ENCODE measurements at regions not wholly inside any gene's neighbourhood (a gene's known extent, or its start where the extent isn't known, plus 50 kb on each side); places are given as distances from the start of the nearest gene placed in this dataset.
"Not testable (repeated sequence)": the region's sequence is repeated elsewhere in the genome, so short reads cannot be mapped to it uniquely, and the experiment has no call there.

DNA sequence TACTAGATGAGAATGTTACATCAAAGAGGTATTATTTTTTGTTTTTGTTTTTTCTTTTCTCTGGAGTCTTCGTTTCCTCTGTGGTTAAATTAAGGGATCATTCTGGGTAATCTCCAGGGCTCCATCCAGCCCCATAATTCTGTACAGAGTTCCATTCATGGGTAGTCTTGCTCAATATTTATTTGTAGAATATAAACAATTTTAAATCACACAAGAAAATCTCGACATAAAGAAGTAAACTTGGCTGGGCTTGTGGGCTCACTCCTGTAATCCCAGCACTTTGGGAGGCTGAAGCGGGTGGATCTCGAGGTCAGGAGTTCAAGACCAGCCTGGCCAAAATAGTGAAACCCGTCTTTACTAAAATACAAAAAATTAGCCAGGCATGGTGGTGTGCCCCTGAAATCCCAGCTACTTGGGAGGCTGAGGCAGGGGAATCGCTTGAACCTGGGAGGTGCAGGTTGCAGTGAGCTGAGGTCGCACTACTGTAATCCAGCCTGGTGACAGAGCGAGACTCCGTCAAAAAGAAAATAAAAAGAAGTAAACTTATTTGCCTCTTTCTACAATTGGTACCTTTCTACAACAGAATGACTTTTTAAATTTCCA, 166.8 kb upstream of the TGFBR2 start:
- DNase-seq (no peak), ATAC-seq (no peak)

DNA sequence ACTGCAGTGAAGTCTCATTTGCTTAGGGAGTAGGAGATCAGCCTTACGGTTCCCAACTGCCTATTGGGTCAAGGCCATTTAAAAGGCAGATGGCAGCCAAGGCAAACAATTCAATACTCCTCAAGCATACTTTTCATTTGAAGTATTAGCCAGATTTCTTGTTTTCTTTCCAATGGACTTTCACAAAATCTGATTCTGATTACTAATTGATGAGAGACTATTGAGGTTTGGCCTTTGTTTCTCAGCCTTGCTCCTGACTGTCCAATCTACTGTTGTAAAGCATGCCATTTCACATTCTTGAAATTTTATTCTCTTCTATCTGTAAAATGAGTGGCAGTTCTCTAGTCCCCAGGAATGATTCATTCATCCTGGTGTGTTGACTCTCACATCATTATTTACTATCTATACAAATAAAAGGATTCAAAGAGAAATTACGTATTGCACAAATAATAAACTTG, 166.2 kb upstream of the TGFBR2 start:
- no peak for ATAC-seq
- no peak for DNase-seq

DNA sequence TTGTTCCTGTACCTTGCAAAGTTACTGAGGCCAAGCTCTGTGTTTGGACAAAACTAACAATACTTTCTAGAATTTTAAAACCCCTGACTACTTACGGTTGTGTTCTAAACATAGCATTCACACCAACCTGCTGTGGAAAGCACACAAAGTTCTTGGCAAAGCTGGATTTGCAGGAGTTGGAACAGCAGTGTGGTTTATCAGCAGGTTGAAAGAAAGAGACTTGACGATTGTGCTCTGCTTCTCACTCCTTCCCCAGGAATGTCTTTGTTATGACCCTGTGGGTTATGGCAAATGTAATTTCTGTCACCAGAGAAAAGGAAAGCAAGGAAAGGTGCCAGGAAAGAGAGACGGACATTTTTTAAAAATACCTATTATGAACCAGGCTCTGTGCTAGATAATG, 165.5 kb upstream of the TGFBR2 start:
- ATAC-seq (no peak), DNase-seq (no peak)

DNA sequence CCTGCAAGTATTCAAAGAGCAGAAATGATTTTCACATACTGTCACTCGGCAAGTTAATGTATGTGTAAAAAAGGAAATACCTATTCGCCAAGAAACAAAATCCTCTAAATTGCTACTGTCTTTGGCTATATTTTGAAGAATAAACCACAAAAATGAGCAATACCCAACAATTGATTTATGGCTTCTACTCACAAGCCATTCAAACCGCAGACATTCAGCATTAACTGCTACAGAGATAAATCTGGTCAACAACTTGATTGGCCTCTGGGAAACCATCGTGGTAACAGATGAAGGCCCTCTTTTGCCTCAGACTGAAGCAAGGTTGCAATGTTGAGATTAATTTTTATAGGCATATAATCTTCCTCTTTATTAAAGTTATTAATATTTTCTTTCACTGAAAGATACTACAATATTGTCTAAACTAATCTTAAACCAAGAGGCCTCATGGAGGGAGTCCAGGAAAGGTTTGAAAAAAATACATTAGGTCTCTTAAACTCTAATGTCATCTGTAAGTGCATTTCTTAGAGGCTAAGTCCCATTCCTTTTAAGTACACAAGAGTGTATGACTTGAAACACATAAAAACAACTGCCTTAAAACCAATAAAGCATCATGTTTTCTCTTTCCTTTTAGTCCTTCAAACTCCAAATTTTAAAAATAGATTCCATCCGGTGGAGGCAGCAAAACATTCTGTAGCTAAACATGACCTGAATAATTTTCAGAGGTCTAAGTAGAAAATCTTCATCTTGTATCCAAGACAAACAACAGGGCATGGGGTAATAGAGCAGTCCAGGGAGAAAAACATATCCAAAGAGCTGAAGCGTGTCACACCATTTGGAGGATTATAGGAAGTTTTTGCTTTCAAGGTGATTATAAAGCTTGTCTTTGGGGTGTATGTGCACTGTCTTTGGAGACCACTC, 162.4 kb upstream of the TGFBR2 start:
- ATAC-seq: no peak
- no peak for DNase-seq

DNA sequence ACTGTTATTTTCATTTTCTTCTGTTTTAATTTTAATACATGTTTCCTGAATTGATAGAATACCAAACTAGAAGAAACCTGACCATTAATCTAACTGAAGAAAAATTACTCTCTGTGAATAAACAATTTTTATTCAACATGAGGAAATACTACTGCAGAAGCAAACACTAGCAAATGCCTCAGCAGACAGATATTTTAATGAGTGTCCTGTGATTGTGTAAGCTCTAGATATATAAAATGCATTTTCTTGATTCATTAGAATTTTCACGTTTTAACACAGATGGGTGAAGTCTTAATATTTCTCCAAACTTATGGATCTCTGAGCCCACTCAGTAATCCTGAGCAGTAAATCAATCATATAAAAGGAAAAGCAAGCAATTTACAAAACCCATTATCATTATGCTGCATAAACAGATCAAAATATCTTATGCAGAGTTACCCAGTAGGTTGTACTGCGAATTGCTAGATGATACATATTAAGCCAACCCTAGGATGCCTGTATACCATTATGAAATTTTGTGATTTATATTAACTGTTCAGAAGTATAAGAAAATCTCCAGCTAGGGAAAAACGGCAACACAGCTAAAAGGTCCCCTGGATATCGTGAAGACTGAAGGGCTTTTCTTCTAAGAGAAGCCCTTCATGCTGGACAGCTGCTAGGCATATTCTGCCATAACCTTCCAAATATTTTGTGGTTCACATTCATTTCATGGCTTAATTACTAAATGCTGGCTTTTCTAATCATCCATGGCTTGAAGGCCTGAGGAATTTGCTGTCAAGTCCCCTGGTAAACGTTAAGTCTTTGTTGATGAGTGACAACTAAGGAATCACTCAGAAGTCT, 157.7 kb upstream of the TGFBR2 start:
- ATAC-seq (no peak), DNase-seq (no peak)

DNA sequence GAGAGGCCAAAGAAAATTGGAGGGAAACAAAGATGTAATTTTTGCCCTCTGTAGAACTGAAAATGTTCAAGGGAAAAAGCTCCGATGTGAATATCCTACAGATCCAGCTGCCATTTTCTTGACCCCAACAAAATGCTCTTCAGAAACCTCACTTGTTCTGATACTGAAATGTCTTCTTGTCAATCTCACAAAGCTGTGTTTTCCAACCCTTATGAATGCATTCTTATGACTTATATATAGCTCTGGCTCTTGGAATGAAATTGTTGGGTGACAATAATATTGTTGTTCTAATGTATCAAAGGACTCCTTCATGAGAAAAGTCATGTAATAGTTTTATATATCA, 157.1 kb upstream of the TGFBR2 start:
- DNase-seq (no peak), ATAC-seq (no peak)

DNA sequence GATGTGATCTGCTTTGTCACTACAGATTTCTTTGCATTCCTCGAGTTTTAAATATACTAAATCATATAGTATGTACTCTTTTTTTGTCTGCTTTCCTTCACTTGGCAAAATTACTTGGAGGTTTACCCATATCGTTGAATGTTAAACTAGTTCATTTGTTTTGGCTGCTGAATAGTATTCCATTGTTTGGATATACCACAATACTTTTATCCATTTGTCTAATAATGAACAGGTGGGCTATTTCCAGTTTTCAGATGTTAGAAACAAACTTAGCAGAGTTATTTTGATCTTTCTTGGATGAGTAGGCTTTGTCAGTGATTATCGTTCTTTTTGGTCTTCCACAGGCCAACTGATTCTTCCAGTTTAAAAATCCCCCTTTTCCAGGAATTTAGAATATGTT, 154.0 kb upstream of the TGFBR2 start:
- no peak for ATAC-seq

DNA sequence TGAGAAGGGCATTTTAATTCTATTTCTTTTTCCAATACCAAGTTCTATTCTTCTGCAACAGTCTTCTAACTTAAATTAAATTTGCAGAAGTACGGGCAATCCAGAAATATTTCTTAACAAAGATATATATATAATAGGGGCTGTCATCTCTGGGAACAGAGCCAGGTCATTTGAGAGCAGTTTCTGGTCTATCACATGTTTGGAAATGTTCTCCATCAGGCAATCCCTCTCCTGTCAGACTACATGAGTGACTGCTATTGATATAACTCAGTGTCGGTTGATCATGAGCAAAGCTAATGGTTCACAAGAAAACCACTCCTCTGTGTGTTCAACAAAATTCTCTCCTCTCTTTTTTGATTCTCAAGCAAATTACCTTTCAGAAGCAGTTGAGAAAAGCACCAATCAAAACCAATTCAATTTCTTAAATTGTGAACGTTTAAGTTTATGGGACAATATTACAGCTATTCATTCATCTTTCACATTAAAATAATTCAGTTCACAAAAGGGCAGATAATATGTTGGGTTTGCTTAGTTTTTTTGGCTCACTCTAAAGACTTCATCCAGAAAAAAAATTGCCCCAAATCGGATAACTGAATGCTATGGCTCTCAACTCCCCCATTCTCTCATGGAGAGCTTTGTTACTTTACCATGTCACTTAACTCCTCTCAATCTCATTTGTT, 152.9 kb upstream of the TGFBR2 start:
- DNase-seq: no peak
- no peak for ATAC-seq

More for the DNA sequence above, 154.0 kb upstream of the TGFBR2 start:
- DNase-seq: no peak

DNA sequence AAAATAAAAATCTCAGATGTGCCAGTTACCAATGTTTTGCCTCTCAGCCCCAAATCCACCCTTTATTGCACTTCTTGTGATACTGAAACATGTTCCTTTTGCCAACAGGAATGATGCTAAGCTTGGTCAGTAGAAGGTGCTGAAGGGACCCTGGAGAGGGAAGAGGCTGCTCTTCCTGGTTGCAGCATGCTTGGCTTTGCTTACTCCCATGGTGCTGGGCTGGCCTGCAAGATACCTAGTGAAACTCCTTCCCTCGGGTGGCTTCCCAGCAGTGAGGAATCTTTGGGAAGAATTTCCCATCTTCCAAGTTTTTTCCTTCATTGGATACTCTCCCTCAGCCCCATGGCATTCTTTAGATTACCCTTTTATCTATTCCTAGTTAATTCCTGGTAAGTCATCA, 151.8 kb upstream of the TGFBR2 start:
- ATAC-seq: no peak
- no peak for DNase-seq

DNA sequence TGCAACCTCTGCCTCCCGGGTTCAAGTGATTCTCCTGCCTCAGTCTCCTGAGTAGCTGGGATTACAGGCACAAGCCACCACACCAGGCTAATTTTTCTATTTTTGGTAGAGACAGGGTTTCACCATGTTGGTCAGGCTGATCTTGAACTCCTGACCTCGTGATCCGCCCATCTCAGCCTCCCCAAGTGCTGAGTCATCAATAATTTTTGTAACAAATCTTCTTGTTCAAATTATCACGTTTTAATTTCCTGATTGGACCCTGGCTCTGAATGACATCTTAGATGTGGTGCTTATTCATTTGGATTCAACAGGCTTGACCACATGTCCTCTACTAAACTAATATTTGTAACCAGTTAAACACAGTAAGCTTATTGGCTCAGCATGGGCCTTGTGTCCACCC, 151.3 kb upstream of the TGFBR2 start:
- DNase-seq, ATAC-seq: not testable (repeated sequence)

DNA sequence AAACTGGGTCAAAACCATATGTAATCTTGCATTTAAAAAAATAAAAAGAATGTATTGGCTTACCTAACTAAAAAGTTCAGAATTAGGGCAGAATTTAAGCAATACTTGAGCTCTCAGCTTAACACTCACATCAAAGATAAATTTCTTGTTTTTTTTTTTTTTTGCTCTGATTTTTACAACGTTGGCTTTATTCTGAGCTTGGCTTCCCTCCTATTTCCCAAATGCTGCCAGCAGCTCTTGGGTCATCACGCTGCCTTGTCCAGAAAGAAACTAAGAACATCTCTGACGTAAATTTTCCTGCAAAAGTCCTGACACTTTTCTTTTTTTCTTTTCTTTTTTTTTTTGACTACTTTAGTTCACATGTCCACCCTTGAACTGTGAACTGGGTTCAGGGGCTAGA, 150.6 kb upstream of the TGFBR2 start:
- no peak for ATAC-seq
- no peak for DNase-seq

DNA sequence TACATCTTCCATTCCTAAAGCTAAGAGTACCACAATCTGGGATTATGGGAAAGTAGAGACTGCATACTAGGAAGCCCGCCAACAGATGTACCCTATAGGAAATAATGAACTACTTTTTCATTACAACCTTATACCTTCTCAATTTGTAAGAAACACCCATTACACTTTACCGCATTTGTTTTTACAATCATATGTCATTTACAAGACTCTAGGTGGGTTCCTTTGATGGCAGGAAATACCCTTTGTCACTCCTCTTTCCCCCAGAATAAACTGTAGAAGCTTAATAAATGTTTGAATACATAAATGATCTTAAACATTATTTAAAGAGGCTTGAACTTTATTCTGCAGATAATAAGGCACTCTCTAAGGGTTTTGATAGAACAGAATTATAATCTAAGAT, 150.1 kb upstream of the TGFBR2 start:
- no peak for ATAC-seq

DNA sequence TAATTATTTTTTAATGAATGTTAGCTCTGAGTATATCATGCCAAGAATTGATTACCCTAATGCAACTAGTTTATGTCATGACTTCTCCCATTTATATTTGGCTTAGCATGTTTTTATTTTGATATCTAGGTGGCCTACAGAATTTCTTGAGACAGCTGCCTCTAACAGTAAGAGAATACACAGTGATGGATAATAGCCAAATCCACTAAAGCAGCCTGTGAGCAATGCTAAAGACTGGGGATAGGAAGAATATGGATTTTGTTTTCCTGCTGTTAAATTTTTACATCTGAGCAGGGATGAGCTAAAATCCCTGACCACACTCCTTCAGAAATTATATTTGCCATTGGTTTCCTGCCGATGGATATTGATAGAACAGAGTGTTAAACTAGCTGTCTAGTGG, 149.3 kb upstream of the TGFBR2 start:
- DNase-seq: no peak

More for the DNA sequence above, 150.1 kb upstream of the TGFBR2 start:
- no peak for DNase-seq

DNA sequence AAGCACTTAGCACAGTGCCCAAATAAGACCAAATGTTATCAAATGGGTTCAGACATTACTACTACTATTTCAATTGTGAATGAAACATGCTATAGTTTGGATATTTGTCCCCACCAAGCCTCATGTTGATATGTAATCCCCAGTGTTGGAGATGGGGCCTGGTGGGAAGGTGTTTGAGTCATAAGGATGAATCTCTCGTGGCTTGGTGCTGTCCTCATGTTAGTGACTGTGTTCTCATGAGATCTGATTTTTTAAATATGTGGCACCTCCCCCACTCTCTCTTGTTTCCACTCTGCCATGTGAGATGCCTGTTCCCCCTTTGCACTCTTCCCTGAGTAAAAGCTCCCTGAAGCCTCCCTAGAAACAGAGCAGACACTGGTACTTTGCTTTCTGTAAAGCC, 148.7 kb upstream of the TGFBR2 start:
- DNase-seq (no peak), ATAC-seq (peak; percentile 28)

More for the DNA sequence above, 149.3 kb upstream of the TGFBR2 start:
- no peak for ATAC-seq

DNA sequence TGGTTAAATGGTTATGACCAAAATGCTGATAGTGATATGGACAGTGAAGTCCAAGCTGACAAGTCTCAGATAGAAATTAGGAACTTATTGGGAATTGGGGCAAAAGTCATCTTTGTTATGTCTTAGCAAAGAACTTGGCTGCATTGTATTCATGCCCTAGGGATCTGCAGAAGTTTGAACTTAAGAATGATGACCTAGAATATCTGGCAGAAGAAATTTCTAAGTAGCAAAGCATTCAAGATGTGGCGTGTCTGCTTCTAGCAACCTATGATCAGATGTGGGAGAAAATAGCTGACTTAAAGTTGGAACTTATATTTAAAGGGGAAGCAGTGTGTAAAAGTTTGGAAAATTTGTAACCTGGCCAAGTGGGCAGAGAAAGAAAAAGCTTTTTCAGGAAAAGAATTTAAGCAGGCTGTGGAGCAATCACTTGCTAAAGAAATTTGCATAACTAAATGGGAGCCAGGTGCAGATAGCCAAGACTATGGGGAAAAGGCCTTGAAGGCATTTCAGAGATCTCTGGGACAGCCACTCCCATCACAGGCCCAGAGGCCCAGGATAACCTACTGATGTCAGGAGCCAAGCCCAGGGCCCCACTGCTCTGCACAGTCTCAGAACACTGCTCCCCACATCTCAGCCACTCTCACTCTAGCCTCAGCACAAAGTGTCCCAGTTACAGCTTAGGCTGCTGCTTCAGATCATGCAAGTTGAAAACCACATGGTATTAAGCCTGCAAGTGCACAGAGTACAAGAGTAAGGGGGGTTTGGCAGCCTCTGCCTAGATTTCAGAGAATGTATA, 147.8 kb upstream of the TGFBR2 start:
- no peak for DNase-seq
- no peak for ATAC-seq

DNA sequence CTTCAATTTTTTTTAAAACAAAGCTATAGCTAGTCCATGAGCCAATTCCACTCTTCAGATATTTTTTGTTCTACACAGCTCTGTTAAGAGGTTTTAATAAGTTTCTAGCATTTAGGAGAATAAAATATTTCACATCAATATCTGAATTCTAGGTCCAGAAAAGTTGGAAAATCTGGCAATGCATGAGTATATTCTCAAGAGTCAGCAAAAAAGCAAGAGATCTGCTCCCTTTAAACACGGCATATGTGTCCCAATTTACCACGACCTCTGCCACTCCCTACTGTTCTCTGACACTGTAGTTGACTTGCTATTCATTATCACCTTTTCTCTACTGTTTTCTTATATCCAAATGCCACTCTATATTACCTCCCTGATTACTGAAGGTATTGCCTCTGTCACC, 145.1 kb upstream of the TGFBR2 start:
- no peak for DNase-seq
- no peak for ATAC-seq

DNA sequence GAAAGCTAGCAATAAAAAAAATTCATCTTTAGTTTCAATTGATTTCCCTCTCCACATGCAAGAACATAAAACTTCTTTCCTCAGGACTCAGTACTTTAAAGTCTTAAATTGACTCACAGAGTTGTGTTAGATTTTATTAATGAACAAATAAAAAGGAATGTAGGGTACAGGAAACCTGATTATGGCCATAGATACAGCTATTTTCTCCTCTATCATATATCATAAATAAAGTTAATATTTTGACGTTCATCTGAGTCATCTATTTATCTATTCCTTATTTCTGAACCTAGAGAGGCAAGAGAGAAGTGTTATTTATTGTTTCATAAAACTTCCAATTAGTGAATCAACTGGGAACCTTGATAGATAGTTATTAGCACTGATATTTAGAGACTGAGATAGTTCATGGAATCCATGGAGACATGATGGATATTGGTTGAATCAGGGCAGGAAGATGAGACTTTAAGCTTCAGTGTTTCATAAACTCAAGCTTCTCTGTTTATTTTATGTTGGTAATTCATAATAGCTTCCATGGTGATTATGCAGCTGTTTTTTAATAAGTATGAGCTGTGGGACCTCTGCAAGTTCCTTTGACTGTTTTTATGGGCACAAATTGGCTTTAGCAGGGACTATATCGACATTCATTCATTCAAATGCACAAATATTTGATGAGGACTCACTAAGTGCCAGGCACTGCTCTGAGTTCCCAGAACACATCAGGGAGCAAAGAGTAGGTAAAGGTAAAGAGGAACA, 143.5 kb upstream of the TGFBR2 start:
- DNase-seq (no peak), ATAC-seq (no peak)

DNA sequence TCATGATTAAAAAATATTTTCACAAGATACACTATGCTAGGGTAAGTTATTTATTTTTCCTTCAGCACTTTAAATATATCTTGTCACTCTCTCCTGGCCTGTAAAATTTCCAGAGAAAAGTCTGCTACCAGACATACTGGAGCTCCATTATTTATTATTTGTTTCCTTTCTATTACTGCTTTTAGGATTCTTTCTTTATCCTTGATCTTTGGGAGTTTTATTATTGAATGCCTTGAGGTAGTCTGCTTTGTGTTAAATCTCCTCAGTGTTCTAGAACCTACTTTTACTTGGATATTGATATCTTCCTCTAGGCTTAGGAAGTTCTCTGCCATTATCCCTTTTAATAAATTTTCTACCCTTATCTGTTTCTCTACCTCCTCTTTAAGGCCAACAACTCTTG, 142.0 kb upstream of the TGFBR2 start:
- no peak for DNase-seq
- ATAC-seq: no peak

DNA sequence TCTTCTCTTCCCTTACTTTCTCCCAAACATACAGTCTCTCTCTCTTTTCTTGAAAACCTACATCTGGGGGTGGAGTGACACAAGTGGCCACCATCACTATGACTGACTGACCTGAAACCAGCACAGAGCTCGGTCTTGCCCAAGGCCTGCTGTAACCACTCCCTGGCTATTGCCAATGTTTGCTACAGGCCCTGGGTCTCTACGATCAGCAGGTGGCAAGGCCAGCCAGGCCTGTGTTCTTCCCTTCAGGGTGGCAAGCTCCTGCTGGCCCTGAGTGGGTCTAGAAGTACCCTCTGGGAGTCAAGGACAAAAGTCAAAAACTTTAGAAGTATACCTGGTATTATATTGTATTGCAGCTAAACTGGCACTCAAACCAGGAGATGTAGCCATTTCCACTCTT, 140.9 kb upstream of the TGFBR2 start:
- DNase-seq: no peak
- no peak for ATAC-seq

DNA sequence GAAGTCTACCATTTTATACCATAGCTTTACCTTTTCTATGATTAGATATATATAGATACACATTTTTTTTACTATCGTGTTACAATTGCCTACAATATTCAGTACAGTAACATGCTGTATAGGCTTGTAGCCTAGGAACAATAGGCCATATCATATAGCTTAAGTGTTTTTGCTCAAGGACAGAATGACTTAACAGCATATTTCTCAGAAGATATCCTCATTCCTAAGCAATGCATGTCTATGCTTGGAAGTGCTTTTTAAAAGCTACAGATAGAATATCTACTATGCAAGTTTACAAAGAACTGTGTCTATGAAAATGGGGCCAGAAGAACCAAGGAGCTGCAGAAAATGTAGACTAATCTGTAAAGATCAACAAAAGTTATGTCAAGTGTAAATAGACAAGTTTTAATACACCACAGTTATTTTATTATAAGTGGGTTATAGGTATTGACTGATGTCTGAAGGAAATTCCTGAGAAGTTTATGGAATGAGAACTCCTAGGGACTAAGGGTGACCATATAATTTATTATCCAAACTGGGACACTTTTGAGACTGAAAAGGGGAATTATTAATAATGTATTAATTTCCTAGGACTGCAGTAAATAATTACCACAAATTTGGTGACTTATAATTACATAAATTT, 138.7 kb upstream of the TGFBR2 start:
- no peak for DNase-seq

More for the DNA sequence above, 138.7 kb upstream of the TGFBR2 start:
- no peak for ATAC-seq
